ENCODE measurements at regions not wholly inside any gene's neighbourhood (a gene's known extent, or its start where the extent isn't known, plus 50 kb on each side); places are given as distances from the start of the nearest gene placed in this dataset.

DNA sequence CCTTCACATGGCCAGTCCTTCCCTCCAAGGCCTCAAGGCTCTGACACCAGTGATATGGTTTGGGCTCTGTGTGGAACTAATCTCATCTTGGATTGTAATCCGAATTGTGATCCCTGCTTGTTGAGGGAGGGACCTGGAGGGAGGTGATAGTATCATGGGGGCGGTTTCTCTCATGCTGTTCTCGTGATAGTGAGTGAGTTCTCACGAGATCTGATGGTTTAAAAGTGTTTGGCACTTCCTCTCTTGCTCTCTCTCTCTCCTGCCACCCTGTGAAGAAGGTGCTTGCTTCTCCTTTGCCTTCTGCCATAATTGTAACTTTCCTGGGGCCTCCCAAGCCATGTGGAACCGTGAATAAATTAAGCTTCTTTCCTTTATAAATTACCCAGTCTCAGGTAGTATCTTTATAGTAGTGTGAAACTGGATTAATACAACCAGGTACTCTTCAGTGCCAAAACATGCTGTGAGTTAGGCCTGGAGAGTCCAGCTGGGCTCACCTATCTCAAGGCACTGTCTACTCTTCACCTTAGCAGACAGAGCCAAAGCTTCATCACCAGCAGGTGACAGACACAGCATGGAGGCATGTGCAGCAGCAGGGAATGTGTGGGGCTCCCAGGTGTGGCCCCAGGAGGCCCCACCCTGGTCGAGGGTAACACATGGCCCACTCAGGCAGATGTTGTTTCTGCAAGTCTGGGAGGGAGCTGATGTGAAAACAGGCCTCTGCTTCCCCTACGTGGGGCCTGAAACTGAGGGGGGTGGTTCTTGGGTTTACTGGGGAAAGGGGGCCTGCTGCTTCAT, 97.5 kb upstream of the CDYL start:
- H3K9ac ChIP-seq, result no peak overlapping the region
- H3K4me2 ChIP-seq (ENCODE audit: unreplicated experiment), result no peak overlapping the region
- H3K27ac ChIP-seq, result no peak overlapping the region
- no peak overlapping the region for H2AFZ ChIP-seq
- no peak overlapping the region for H3K4me3 ChIP-seq
- H3K9me2 ChIP-seq (ENCODE audit: insufficient read depth), result no peaks in the 10 kb centered on the region
- H3K36me3 ChIP-seq (ENCODE audit: low read depth), result no peaks in the 10 kb centered on the region
- H3K79me2 ChIP-seq (ENCODE audit: insufficient read depth), result no peaks in the 10 kb centered on the region
- in situ Hi-C loops (cut with MboI), result no loop called here
- H4K20me1 ChIP-seq (ENCODE audit: insufficient read depth), result no peaks in the 10 kb centered on the region
- H3F3A ChIP-seq (ENCODE audit: insufficient read depth), result no peaks in the 10 kb centered on the region
- TF ChIP-seq EZH2phosphoT487 (IDR thresholded peaks at IDR 0.05; ENCODE audit: insufficient read depth, low read depth) (no peak), EZH2 (IDR thresholded peaks at IDR 0.05; ENCODE audit: insufficient read depth, poor library complexity, severe bottlenecking) (no peak)
- 68 to 75% methylated on average over 7 of the region's 7 CpGs for WGBS, 2 experiments (ENCODE audit: low coverage in 1 of 2, low lambda C conversion rate in 2 of 2, missing lambda C conversion rate in 2 of 2)
- H3K27me3 ChIP-seq (replicated peaks; ENCODE audit: insufficient read depth), result no peaks in the 10 kb centered on the region
- no peaks in the 10 kb centered on the region for H3K4me1 ChIP-seq (ENCODE audit: insufficient read depth)
- H3K9me3 ChIP-seq (ENCODE audit: low read depth), result no peaks in the 10 kb centered on the region
- DNase-seq, result no peak

DNA sequence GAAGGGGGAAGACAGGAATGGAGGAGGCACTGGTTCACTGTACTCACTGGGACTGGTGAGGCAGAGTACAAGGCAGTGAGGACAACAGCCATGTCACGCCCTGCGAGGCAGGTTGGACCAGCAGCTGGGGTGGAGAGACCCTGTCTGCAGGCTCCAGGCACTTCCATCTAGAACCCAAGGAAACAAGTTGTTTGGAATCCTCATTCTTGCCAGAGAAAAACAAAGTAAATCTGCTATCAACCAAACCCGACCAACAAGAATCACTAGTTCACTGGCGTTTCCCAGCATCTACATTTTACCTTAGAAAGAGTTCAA, 98.5 kb upstream of the CDYL start:
- in situ Hi-C loops (cut with MboI), result no loop called here
- Histone ChIP-seq H3K36me3 (ENCODE audit: low read depth) (no peaks in the 10 kb centered on the region), H3K27me3 (replicated peaks; ENCODE audit: insufficient read depth) (no peaks in the 10 kb centered on the region), H3K27ac (no peak overlapping the region), H2AFZ (no peak overlapping the region), H3K4me2 (ENCODE audit: unreplicated experiment) (no peak overlapping the region), H3K9me2 (ENCODE audit: insufficient read depth) (no peaks in the 10 kb centered on the region), H3K9ac (no peak overlapping the region), H3K4me1 (ENCODE audit: insufficient read depth) (0 out of 2 replicates have a peak, but pooled peaks cover 4% of the 10 kb centered on the region), H3K4me3 (no peak overlapping the region), H4K20me1 (ENCODE audit: insufficient read depth) (no peaks in the 10 kb centered on the region), H3F3A (ENCODE audit: insufficient read depth) (no peaks in the 10 kb centered on the region), H3K79me2 (ENCODE audit: insufficient read depth) (no peaks in the 10 kb centered on the region), H3K9me3 (ENCODE audit: low read depth) (no peaks in the 10 kb centered on the region)
- 84 to 90% methylated on average over 4 of the region's 4 CpGs for WGBS, 2 experiments (ENCODE audit: low coverage in 1 of 2, low lambda C conversion rate in 2 of 2, missing lambda C conversion rate in 2 of 2)
- no peak for TF ChIP-seq EZH2phosphoT487 (IDR thresholded peaks at IDR 0.05; ENCODE audit: insufficient read depth, low read depth)
- TF ChIP-seq EZH2 (IDR thresholded peaks at IDR 0.05; ENCODE audit: insufficient read depth, poor library complexity, severe bottlenecking), result no peak
- DNase-seq, result no peak

DNA sequence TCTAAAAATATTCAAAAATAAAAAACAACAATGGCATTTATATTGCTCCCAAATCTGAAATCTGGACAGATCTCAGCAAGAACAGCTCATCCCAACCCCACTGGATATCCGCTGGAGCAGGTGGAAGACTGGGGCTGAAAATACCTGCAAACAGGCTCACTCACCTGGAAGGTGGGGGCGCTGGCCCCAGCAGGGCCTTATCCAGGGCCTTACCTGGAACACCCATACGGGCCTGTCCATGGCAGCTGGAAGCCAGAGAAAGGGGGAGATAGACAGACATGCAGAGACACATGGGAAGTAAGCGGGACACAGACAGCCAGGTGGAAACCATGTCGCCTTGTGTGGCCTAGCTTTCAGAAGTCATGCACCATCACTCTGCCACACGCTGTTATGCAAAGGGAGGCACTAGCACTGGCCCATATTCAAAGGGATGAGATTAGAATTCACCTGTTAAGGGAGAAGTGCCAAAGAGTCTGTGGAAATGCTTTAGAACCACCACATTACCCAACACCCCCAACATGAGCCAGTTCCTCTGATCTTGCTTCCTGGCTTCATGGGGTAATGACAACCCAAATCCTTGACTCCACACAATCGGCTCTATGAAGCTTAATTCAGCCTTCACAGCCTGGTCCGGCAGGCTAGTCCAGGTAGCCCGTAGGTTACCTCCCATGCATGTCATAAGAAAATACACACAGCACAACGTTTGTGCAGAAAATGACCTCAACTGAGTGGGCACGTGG, 99.0 kb upstream of the CDYL start:
- Histone ChIP-seq H3K36me3 (ENCODE audit: low read depth) (no peaks in the 10 kb centered on the region), H3K79me2 (ENCODE audit: insufficient read depth) (no peaks in the 10 kb centered on the region), H3F3A (ENCODE audit: insufficient read depth) (no peaks in the 10 kb centered on the region), H3K4me2 (ENCODE audit: unreplicated experiment) (no peak overlapping the region), H3K4me3 (no peak overlapping the region), H3K9ac (no peak overlapping the region), H3K27ac (no peak overlapping the region), H3K4me1 (ENCODE audit: insufficient read depth) (0 out of 2 replicates have a peak, but pooled peaks cover 8% of the 10 kb centered on the region), H3K9me3 (ENCODE audit: low read depth) (no peaks in the 10 kb centered on the region), H2AFZ (no peak overlapping the region), H3K27me3 (replicated peaks; ENCODE audit: insufficient read depth) (no peaks in the 10 kb centered on the region), H4K20me1 (ENCODE audit: insufficient read depth) (no peaks in the 10 kb centered on the region), H3K9me2 (ENCODE audit: insufficient read depth) (no peaks in the 10 kb centered on the region)
- in situ Hi-C loops (cut with MboI), result no loop called here
- TF ChIP-seq EZH2phosphoT487 (IDR thresholded peaks at IDR 0.05; ENCODE audit: insufficient read depth, low read depth) (no peak), EZH2 (IDR thresholded peaks at IDR 0.05; ENCODE audit: insufficient read depth, poor library complexity, severe bottlenecking) (no peak)
- 63 to 69% methylated on average over 11 of the region's 11 CpGs for WGBS, 2 experiments (ENCODE audit: low coverage in 1 of 2, low lambda C conversion rate in 2 of 2, missing lambda C conversion rate in 2 of 2)
- no peak for DNase-seq

DNA sequence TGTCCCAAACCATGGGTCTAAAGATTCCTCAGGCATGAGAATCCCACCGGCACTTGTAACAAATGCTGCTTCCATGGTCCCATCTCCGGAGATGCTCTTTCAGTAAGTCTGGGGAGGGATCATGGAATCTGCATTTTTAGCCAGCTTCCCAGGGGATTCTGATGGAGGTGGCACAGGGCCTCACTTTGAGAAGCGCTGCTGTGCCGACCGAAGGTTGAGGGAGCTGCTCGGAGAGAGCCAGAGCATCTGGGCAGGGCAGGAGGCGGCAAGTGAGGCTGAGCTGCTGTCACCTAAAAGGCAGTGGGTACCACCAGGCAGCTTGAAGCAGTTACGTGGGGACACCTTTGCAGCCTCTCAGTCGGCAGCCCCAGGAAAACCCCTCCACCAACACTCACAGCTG, 100.2 kb upstream of the CDYL start:
- TF ChIP-seq EZH2phosphoT487 (IDR thresholded peaks at IDR 0.05; ENCODE audit: insufficient read depth, low read depth) (no peak), EZH2 (IDR thresholded peaks at IDR 0.05; ENCODE audit: insufficient read depth, poor library complexity, severe bottlenecking) (no peak)
- Histone ChIP-seq H3K4me3 (no peak overlapping the region), H3K4me1 (ENCODE audit: insufficient read depth) (0 out of 2 replicates have a peak, but pooled peaks cover 8% of the 10 kb centered on the region), H3K4me2 (ENCODE audit: unreplicated experiment) (no peak overlapping the region), H3F3A (ENCODE audit: insufficient read depth) (no peaks in the 10 kb centered on the region), H3K9me2 (ENCODE audit: insufficient read depth) (no peaks in the 10 kb centered on the region), H3K9me3 (ENCODE audit: low read depth) (no peaks in the 10 kb centered on the region), H4K20me1 (ENCODE audit: insufficient read depth) (no peaks in the 10 kb centered on the region), H3K27me3 (replicated peaks; ENCODE audit: insufficient read depth) (no peaks in the 10 kb centered on the region), H3K27ac (no peak overlapping the region), H3K79me2 (ENCODE audit: insufficient read depth) (no peaks in the 10 kb centered on the region), H3K36me3 (ENCODE audit: low read depth) (no peaks in the 10 kb centered on the region), H2AFZ (no peak overlapping the region), H3K9ac (no peak overlapping the region)
- no peak for DNase-seq
- in situ Hi-C loops (cut with MboI), result no loop called here
- WGBS, 2 experiments (ENCODE audit: low coverage in 1 of 2, low lambda C conversion rate in 2 of 2, missing lambda C conversion rate in 2 of 2), result 79 to 82% methylated on average over 8 to 9 of the region's 9 CpGs

All from GM23248 (cell line).